ENCODE measurements at regions not wholly inside any gene's neighbourhood (a gene's known extent, or its start where the extent isn't known, plus 50 kb on each side); places are given as distances from the start of the nearest gene placed in this dataset.

GRCh38 chr20:8935878-8936277 is 133.0 kb upstream of the PLCB4 start:
- no peak for DNase-seq

DNA sequence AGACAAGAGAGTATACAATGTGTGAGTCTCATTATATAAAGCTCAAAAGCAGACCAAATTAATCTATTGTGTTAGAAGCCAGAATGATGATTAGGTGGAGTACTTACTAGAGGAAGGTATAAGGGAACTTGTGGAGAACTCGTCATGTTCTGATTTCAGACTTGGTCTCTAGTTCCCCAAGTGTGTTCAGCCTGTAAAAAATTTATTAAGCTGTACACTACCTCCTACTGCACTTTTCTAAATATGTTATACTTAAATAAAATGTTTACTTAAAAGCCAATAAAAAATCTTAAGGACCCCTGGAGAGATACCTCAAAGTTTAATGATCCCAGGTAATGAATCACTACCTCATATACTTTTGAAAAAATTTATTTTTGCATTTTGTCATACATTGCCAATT is 130.4 kb upstream of the PLCB4 start:
- DNase-seq = no peak

DNA sequence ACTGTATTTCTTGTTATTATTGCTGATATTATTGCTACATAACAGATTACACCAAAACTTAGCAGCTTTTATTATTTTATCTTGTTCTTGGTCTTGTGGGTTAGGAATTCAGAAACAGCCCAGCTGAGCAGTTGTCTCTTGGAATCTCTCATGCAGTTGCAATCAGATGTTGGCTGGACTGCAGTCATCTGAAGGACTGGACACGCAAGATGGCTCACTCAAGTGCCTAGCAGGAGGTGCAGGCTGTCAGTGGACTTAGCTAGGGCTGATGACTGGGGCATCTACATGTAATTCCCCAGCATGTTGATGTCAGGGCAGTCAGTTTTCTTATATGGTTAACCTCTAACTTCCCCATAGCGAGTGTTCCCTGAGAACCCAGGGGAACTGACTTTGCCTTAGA is 128.6 kb upstream of the PLCB4 start:
- DNase-seq = no peak

GRCh38 chr20:8943631-8944030 is 125.3 kb upstream of the PLCB4 start:
- DNase-seq = no peak

- DNase-seq = peak; percentile 59 to 81
Measured at GRCh38 chr20:8946036-8946940, 122.6 kb upstream of the PLCB4 start.

DNA sequence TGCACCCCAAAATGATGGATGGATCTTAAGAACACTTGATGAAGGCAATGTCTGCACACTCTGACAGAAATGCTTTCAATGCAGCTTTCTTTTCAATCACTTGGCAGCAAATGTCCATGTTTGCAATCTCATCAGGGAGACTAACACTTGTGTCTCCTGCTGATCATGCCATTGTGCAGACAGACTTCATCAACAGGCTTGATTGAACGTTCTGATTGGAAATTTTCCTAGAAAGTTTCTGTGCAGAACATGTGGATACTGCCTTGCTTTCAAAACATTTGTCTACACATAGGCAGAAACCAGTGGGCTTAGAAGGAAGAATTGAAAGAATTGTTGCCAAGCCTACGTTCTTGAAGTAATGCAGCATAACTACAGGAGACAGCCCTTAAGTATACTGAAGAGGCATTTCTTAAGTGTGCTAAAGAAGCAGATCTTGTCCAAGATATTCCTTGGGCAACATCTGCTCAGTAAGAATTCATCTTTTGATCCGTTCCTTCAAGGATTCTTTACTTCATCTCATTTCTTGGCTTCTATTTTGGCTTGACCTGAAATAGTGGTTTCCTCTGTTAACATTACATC is 120.4 kb upstream of the PLCB4 start:
- DNase-seq = peak in 1 of 2 experiments; percentile 52

GRCh38 chr20:8951164-8951563 is 117.7 kb upstream of the PLCB4 start:
- DNase-seq = peak; percentile 58 to 90

DNA sequence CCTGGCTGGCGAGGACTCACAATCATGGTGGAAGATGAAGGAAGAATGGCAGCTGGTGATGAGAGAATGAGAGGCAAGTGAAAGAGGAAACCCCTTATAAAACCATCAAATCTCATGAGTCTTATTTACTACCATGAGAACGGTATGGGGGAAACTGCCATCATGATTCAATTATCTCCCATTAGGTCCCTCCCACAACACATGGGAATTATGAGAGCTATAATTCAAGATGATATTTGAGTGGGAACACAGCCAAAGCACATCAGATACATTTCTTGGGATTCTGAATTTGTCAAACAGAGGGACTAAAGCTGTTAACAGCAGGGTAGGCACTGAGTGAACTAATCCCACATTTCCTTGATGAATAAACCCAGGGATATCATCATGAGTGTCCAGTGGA is 116.2 kb upstream of the PLCB4 start:
- DNase-seq = peak; percentile 96 to 99

GRCh38 chr20:8953300-8953699 is 115.6 kb upstream of the PLCB4 start:
- DNase-seq = peak in 1 of 2 experiments; percentile 32

GRCh38 chr20:8960241-8960640 is 108.6 kb upstream of the PLCB4 start:
- DNase-seq = no peak

GRCh38 chr20:8963330-8963729 is 105.6 kb upstream of the PLCB4 start:
- DNase-seq = no peak

DNA sequence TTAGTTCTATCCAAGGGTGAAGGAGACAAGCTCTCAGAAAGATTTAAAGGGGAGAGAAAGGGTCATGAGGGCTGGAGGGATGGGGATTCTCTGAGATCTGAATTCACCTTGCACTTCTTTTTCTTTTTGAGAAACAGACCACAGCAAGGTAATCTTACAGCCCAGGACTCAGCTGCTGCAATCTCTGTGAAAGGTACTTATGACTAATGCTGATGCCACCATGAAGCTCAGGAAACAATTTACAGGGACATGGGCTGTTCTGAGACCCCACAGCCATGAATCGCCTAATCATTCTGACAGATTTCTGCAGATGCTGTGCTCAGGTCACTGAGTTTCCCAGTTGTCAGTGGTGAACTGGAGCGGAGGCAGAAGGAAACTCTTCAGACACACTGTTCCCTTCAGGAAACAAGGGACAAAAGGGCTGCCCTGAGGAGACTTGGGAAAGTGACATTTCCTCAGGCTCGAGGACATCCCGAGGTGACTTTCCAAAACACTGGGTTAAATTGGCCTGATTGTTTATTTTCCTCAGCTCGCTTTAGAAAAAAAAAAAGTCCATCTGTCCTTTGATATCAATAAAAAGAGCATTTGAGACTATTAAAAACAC is 103.8 kb upstream of the PLCB4 start:
- DNase-seq = no peak

DNA sequence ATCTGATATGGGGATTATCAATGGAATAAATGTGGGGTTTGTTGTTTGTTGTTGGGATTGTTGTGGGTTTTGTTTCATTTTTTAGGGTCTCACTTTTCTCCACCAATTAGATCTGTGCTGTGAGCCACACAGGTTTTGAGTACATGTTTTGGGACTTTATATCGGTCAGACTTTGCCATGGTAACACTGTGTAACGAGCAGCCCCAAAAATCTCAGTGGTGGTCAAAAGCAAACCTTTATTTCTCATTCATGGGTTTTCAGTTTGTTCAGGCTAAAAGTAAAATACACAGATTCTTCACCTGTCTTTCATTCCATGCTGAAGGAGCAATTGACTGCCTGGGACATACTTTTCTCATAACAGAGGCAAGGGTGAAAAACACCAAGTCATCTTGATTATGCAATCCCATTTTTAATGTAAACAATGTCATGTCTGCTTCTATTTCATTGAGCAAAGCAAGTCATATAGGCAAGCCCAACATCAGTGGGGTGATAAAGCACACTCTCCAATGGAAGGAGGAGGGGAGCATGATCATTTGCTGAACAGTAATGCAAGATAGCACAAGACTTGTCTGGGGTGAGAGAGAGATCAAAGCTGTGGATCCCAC is 101.1 kb upstream of the PLCB4 start:
- no peak for DNase-seq

DNA sequence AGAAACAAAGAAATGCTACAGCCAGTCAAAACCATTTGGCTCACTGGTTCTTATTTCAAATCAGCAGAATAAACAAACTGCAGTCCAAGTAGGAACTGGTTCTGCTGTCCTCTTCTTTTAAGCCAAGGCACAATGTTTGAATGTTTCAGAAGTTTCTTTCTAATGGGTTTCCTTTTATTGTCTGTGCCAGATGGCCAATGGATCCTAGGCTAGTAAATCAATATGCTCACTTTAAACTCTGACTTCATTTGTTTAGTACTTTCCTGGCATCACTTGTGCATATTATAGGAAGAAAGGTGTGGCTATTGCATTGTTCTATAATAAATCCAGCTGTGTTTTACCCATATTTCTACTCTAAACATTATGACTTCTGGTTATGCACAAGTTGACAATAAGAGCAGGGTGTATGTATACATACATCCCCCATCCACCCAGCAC is 99.7 kb upstream of the PLCB4 start:
- peak in 1 of 2 experiments; percentile 28 for DNase-seq

- DNase-seq = no peak
Measured at GRCh38 chr20:8971669-8972316, 97.1 kb upstream of the PLCB4 start.

DNA sequence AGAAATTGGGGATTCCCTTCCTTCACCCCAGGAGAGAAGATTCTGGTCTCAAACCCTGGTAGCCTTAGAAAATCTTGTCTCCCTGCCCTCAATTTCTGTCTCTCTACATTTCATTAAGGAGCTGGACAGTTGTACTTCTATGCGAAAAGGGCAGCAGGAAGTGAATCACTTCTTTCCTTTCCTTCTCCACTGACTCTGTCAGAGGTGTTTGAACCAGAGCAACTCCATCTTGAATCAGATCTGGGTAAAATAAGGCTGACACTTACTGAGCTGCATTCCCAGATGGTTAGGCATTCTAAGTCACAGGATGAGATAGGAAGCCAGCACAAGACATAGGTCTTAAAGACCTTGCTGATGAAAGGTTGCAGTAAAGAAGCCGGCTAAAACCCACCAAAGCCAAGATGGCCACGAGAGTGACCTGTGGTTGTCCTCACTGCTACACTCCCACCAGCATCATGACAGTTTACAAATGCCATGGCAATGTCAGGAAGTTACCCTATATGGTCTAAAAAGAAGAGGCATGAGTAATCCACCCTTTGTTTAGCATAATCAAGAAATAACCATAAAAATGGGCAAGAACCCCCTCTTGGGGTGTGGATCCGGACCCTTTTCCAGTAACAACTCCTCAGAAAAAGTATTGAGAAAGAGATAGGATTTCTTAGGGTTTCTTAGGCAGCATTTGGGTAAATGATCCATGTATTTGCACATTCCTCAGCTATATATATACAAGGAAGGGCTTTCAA is 95.8 kb upstream of the PLCB4 start:
- no peak for DNase-seq

DNA sequence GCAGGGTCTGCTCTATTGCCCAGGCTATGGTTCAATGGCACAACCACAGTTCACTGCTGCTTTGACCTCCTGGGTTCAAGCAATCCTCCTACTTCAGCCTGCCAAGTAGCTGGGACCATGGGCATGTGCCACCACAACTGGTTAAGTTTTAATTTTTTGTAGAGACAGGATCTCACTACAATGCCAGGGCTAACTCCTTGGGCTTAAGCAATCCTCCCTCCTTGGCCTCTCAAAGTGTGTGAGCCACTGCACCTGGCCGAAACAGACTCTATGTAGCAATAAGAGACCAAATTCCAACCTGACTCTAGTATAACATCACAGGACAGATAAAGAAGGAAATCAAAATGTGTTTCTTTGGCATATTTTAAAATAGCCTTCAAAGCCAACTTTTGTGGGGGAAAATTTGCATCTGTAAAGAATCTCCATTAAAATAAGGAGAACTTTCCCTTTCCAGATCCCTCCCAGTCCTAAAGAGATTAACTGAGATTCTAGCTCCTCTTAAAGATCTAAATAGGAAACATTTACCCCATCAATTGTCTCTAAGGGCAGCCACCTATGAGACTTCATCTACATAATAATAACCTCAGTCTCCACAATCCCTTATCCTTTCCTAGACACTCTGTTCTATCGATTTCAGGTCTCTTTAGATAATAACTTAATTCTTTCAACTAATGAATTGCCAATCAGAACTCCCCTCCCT is 94.7 kb upstream of the PLCB4 start:
- DNase-seq = no peak

DNA sequence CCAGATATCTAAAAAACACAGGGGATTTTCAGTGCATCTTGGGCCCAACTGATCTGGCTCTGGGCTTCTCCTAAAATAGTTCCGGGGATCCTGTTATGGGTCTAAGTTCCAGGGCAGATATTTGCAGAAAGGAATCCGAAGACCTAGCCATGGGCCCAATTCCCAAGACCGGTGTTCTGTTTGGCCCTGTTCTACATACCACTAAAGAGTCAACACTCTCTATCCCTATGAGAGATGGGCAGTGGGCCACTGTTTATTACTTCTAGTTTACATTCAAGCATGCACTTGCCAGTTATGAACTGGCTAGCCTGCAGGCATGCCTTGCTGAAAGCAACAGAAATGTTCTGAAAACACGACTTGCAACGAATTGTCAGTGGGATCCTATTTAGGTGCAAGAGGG is 87.4 kb upstream of the PLCB4 start:
- no peak for DNase-seq

DNA sequence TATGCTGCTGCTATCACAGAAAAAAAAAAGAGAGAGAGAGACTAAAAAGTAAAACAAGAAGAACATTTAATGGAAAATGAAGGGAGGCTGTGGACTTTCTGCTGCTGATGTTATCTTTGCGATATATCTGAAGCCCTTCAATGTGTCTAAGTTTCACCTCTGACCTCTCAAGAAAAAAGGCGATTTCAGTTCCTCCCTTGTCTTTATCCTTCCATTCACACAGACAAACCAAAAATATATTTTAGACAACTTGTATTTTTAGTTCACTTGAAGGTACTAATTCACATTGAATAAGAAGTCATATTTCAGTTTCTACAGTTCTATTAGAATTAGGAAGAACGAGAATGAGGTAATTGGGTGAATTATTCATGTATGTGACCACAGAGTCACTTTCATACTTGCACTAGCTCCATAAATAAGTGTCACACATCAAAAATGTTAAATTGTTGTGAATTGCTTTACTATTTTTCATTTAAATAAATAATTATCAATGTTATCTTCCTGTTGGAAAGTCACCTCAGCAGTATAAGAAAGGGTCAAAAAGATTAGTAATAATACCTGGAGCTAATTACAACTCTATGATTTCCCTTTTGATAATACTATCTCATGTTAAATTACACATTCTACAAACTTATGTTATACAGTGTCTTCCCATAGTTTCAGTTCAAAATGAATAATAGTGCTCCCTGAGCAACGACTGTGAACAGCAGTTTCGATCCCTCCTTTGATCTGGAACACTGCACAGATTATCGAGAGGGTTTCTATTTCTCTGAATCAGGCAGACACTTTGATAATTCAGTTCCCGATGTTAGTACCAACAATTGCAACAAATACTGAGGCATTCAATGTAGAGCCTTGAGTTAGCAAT is 85.2 kb upstream of the PLCB4 start:
- DNase-seq = no peak

- no peak for DNase-seq
Measured at GRCh38 chr20:8986631-8987030, 82.3 kb upstream of the PLCB4 start.

- DNase-seq = no peak
Measured at GRCh38 chr20:8990770-8991169, 78.1 kb upstream of the PLCB4 start.
